ENCODE measurements at regions not wholly inside any gene's neighbourhood (a gene's known extent, or its start where the extent isn't known, plus 50 kb on each side); places are given as distances from the start of the nearest gene placed in this dataset.

GRCh38 chr1:98374098-98374497, 287.4 kb upstream of the SNX7 start:
- no peak for DNase-seq

- DNase-seq: peak; percentile 24
Observed at GRCh38 chr1:98373056-98373455, 288.5 kb upstream of the SNX7 start.

- DNase-seq: peak; percentile 89
Observed at GRCh38 chr1:98371764-98372163, 289.8 kb upstream of the SNX7 start.

- DNase-seq: no peak
Observed at GRCh38 chr1:98369463-98369862, 292.1 kb upstream of the SNX7 start.

- DNase-seq: no peak
Observed at GRCh38 chr1:98368995-98369394, 292.5 kb upstream of the SNX7 start.

GRCh38 chr1:98367426-98367825, 294.1 kb upstream of the SNX7 start:
- no peak for DNase-seq

GRCh38 chr1:98366343-98366742, 295.2 kb upstream of the SNX7 start:
- no peak for DNase-seq

GRCh38 chr1:98364544-98364943, 297.0 kb upstream of the SNX7 start:
- DNase-seq: no peak

- no peak for DNase-seq
Observed at GRCh38 chr1:98360864-98361263, 300.7 kb upstream of the SNX7 start.

GRCh38 chr1:98355656-98356383, 305.7 kb upstream of the SNX7 start:
- DNase-seq: peak; percentile 74

GRCh38 chr1:98352378-98352777, 309.1 kb upstream of the SNX7 start:
- no peak for DNase-seq

- no peak for DNase-seq
Observed at GRCh38 chr1:98351561-98351960, 310.0 kb upstream of the SNX7 start.

GRCh38 chr1:98345417-98345816, 316.1 kb upstream of the SNX7 start:
- DNase-seq: no peak

GRCh38 chr1:98344731-98345130, 316.8 kb upstream of the SNX7 start:
- DNase-seq: peak; percentile 19

GRCh38 chr1:98342566-98342965, 319.0 kb upstream of the SNX7 start:
- no peak for DNase-seq

- DNase-seq: no peak
Observed at GRCh38 chr1:98340511-98340910, 321.0 kb upstream of the SNX7 start.

GRCh38 chr1:98336472-98337083, 324.9 kb upstream of the SNX7 start:
- no peak for DNase-seq

GRCh38 chr1:98333936-98334335, 327.6 kb upstream of the SNX7 start:
- DNase-seq: no peak

- peak; percentile 33 for DNase-seq
Observed at GRCh38 chr1:98333406-98333805, 328.1 kb upstream of the SNX7 start.

- no peak for DNase-seq
Observed at GRCh38 chr1:98331718-98332311, 329.7 kb upstream of the SNX7 start.

GRCh38 chr1:98331243-98331642, 330.3 kb upstream of the SNX7 start:
- DNase-seq: no peak

- DNase-seq: no peak
Observed at GRCh38 chr1:98330224-98330623, 331.3 kb upstream of the SNX7 start.

GRCh38 chr1:98328855-98329254, 332.7 kb upstream of the SNX7 start:
- DNase-seq: no peak

GRCh38 chr1:98327220-98327861, 334.2 kb upstream of the SNX7 start:
- DNase-seq: no peak

Measured in NCI-H69 (cell line).